ENCODE measurements at regions not wholly inside any gene's neighbourhood (a gene's known extent, or its start where the extent isn't known, plus 50 kb on each side); places are given as distances from the start of the nearest gene placed in this dataset.

- FAIRE-seq = no peak
These were observed 86.5 kb upstream of the FYN start for GRCh38 chr6:111959766-111960165.

GRCh38 chr6:111967131-111967530, 86.8 kb upstream of the CCN6 start:
- no peak for FAIRE-seq

GRCh38 chr6:111970426-111970825, 83.5 kb upstream of the CCN6 start:
- no peak for FAIRE-seq

- FAIRE-seq = no peak
These were observed 82.6 kb upstream of the CCN6 start for GRCh38 chr6:111971181-111971841.

- no peak for FAIRE-seq
These were observed 81.9 kb upstream of the CCN6 start for GRCh38 chr6:111971866-111972532.

GRCh38 chr6:111972745-111973117, 81.2 kb upstream of the CCN6 start:
- FAIRE-seq = no peak

- no peak for FAIRE-seq
These were observed 80.7 kb upstream of the CCN6 start for GRCh38 chr6:111973118-111973761.

- no peak for FAIRE-seq
These were observed 79.8 kb upstream of the CCN6 start for GRCh38 chr6:111973927-111974639.

- FAIRE-seq = no peak
These were observed 78.4 kb upstream of the CCN6 start for GRCh38 chr6:111975466-111975865.

GRCh38 chr6:111976139-111976538, 77.8 kb upstream of the CCN6 start:
- FAIRE-seq = no peak

GRCh38 chr6:111978532-111979149, 75.3 kb upstream of the CCN6 start:
- no peak for FAIRE-seq

- FAIRE-seq = no peak
These were observed 74.3 kb upstream of the CCN6 start for GRCh38 chr6:111979633-111980032.

GRCh38 chr6:111980143-111980542, 73.8 kb upstream of the CCN6 start:
- FAIRE-seq = no peak

GRCh38 chr6:111980971-111981840, 72.7 kb upstream of the CCN6 start:
- FAIRE-seq = no peak

- no peak for FAIRE-seq
These were observed 71.2 kb upstream of the CCN6 start for GRCh38 chr6:111982681-111983080.

GRCh38 chr6:111983193-111983592, 70.7 kb upstream of the CCN6 start:
- FAIRE-seq = no peak

- FAIRE-seq = no peak
These were observed 69.8 kb upstream of the CCN6 start for GRCh38 chr6:111984081-111984480.

- no peak for FAIRE-seq
These were observed 69.2 kb upstream of the CCN6 start for GRCh38 chr6:111984516-111985201.

GRCh38 chr6:111985202-111985731, 68.6 kb upstream of the CCN6 start:
- no peak for FAIRE-seq

GRCh38 chr6:111986651-111987050, 67.3 kb upstream of the CCN6 start:
- no peak for FAIRE-seq

GRCh38 chr6:111987295-111987694, 66.6 kb upstream of the CCN6 start:
- no peak for FAIRE-seq

Measured in endometrium (tissue), 2 donors.